ENCODE measurements at regions not wholly inside any gene's neighbourhood (a gene's known extent, or its start where the extent isn't known, plus 50 kb on each side); places are given as distances from the start of the nearest gene placed in this dataset.

DNA sequence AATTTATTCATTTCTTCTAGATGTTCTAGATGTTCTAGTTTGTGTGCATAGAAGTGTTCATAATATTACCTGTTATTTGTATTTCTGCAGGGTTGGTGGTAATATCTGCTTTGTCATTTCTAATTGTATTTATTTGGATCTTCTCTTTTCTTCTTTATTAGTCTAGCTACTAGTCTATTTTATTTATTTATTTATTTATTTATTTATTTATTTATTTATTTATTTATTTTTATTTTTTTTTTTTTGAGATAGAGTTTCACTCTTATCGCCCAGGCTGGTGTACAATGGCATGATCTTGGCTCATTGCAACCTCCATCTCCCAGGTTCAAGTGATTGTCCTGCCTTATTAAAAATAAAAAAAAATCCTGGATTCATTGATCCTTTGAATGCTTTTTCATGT is 114.8 kb upstream of the THSD7A start:
- TF ChIP-seq ZNF597 (CRISPR knock-in tag; IDR thresholded peaks at IDR 0.05) (no peak), POLR2A (IDR thresholded peaks at IDR 0.05; ENCODE audit: insufficient read depth in 1 of 2, low read depth in 2 of 2, low read length in 2 of 2) (no peak), HDAC2 (CRISPR knock-in tag; IDR thresholded peaks at IDR 0.05) (no peak), ZNF160 (CRISPR knock-in tag; IDR thresholded peaks at IDR 0.05) (no peak), POLR2AphosphoS5 (IDR thresholded peaks at IDR 0.05; ENCODE audit: low read depth, low read length) (no peak), TEAD2 (CRISPR knock-in tag; IDR thresholded peaks at IDR 0.05) (no peak), ATF3 (CRISPR knock-in tag; IDR thresholded peaks at IDR 0.05) (no peak), MXI1 (IDR thresholded peaks at IDR 0.05; ENCODE audit: borderline replicate concordance, low read depth, low read length) (no peak), ZNF225 (CRISPR knock-in tag; IDR thresholded peaks at IDR 0.05) (no peak), SAFB2 (CRISPR knock-in tag; IDR thresholded peaks at IDR 0.05; ENCODE audit: borderline replicate concordance, low read depth) (no peak), ZNF232 (CRISPR knock-in tag; IDR thresholded peaks at IDR 0.05; ENCODE audit: borderline replicate concordance) (no peak), FOSL1 (CRISPR knock-in tag; IDR thresholded peaks at IDR 0.05; ENCODE audit: borderline replicate concordance) (no peak), KDM5A (IDR thresholded peaks at IDR 0.05; ENCODE audit: borderline replicate concordance, low read length) (no peak)

All from HepG2 (cell line).